DMS 273 (cell line): ENCODE measurements at regions not wholly inside any gene's neighbourhood (a gene's known extent, or its start where the extent isn't known, plus 50 kb on each side); places are given as distances from the start of the nearest gene placed in this dataset.
A peak's percentile ranks its signal among the peaks of the same experiment; 100 is the strongest.

Experiments
- DNase-seq: peaks from one replicate; lab custom pipeline; 2025; ENCODE audit not compliant: unreplicated experiment; lab: John Stamatoyannopoulos, UW

- no peak for DNase-seq
These were observed 105.3 kb upstream of the TAB2 start for GRCh38 chr6:149212206-149212605.

- no peak for DNase-seq
These were observed 104.4 kb upstream of the TAB2 start for GRCh38 chr6:149212892-149213801.

- DNase-seq, result no peak
These were observed 103.7 kb upstream of the TAB2 start for GRCh38 chr6:149213829-149214228.

- no peak for DNase-seq
These were observed 101.1 kb upstream of the TAB2 start for GRCh38 chr6:149216459-149216858.

GRCh38 chr6:149217466-149217888 is 100.0 kb upstream of the TAB2 start:
- DNase-seq, result peak; percentile 44

- DNase-seq, result no peak
These were observed 99.0 kb upstream of the TAB2 start for GRCh38 chr6:149218471-149218870.

GRCh38 chr6:149218915-149219314 is 98.6 kb upstream of the TAB2 start:
- no peak for DNase-seq

- no peak for DNase-seq
These were observed 96.4 kb upstream of the TAB2 start for GRCh38 chr6:149220882-149221773.

GRCh38 chr6:149221774-149222070 is 95.8 kb upstream of the TAB2 start:
- DNase-seq, result no peak

- DNase-seq, result no peak
These were observed 94.2 kb upstream of the TAB2 start for GRCh38 chr6:149223120-149223903.

GRCh38 chr6:149223904-149224351 is 93.6 kb upstream of the TAB2 start:
- peak; percentile 41 for DNase-seq

- DNase-seq, result no peak
These were observed 93.1 kb upstream of the TAB2 start for GRCh38 chr6:149224399-149224798.

- DNase-seq, result no peak
These were observed 92.1 kb upstream of the TAB2 start for GRCh38 chr6:149225370-149225769.

GRCh38 chr6:149225946-149226345 is 91.6 kb upstream of the TAB2 start:
- DNase-seq, result no peak

GRCh38 chr6:149227796-149228195 is 89.7 kb upstream of the TAB2 start:
- no peak for DNase-seq

GRCh38 chr6:149228311-149228955 is 89.1 kb upstream of the TAB2 start:
- DNase-seq, result peak; percentile 77

GRCh38 chr6:149229096-149229495 is 88.4 kb upstream of the TAB2 start:
- DNase-seq, result no peak

- no peak for DNase-seq
These were observed 86.6 kb upstream of the TAB2 start for GRCh38 chr6:149230712-149231460.

- no peak for DNase-seq
These were observed 85.7 kb upstream of the TAB2 start for GRCh38 chr6:149231778-149232177.
